ENCODE measurements at regions not wholly inside any gene's neighbourhood (a gene's known extent, or its start where the extent isn't known, plus 50 kb on each side); places are given as distances from the start of the nearest gene placed in this dataset.

DNA sequence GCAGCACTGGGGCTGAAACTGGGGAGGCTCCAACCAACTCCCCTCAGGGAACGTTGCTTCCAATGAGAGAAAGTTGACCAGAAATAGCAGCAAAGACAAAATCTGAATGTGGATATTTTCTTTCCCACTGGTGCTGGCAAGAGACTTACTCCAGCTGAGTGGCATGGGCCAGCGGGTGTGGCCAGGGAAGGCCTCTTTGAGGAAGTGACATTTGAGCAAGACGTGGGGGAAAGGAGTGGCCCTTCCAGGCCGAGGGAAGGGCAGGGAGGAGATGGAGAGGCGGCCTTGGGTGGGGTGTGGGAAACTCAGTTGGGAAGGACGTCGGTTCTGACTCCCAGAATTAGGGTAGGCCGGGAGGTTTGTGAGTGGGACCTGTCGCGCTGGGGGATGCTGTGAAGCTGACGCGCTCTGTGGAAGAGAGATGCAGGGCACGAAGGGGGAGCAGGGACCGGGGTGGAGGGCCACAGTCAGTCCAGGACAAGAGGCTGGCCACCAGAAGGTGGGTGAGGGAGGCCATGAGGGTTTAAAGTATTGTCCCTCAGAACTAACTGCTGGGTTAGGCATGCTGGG lies 96.7 kb upstream of the IKZF1 start:
- no peak for TF ChIP-seq EP300 (IDR thresholded peaks at IDR 0.05)
- TF ChIP-seq CTCF (IDR thresholded peaks at IDR 0.05), result no peak
- TF ChIP-seq POLR2A (IDR thresholded peaks at IDR 0.05), result no peak
